ENCODE measurements at regions not wholly inside any gene's neighbourhood (a gene's known extent, or its start where the extent isn't known, plus 50 kb on each side); places are given as distances from the start of the nearest gene placed in this dataset.

DNA sequence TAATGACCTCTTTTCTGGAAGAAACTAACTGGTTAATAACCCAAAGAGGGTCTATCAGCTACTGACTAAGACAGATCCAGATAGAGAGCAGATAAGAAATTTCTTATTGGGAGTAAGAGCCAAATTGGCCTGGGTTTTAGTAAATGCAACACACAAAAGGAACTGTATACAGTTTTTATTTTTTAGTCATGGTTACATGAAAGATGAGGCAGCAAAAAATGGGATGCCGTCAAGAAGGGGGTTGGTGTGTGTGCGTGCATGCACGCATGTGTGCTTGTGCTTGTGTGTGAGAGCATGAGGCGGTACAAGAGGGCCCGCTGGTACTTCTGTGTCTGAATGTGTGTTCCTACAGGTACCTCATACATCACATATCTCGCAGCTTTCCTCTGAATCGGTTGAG is 466.2 kb upstream of the HNRNPA3 start:
- TF ChIP-seq, protein P1, sequence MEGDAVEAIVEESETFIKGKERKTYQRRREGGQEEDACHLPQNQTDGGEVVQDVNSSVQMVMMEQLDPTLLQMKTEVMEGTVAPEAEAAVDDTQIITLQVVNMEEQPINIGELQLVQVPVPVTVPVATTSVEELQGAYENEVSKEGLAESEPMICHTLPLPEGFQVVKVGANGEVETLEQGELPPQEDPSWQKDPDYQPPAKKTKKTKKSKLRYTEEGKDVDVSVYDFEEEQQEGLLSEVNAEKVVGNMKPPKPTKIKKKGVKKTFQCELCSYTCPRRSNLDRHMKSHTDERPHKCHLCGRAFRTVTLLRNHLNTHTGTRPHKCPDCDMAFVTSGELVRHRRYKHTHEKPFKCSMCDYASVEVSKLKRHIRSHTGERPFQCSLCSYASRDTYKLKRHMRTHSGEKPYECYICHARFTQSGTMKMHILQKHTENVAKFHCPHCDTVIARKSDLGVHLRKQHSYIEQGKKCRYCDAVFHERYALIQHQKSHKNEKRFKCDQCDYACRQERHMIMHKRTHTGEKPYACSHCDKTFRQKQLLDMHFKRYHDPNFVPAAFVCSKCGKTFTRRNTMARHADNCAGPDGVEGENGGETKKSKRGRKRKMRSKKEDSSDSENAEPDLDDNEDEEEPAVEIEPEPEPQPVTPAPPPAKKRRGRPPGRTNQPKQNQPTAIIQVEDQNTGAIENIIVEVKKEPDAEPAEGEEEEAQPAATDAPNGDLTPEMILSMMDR (conservative IDR thresholded peaks at IDR 0.05; ENCODE audit: low read depth, low read length): no peak
- H3K4me3 ChIP-seq (ENCODE audit: low read depth, low read length): no peak overlapping the region
- DNase-seq (ENCODE audit: low read depth): no peak

DNA sequence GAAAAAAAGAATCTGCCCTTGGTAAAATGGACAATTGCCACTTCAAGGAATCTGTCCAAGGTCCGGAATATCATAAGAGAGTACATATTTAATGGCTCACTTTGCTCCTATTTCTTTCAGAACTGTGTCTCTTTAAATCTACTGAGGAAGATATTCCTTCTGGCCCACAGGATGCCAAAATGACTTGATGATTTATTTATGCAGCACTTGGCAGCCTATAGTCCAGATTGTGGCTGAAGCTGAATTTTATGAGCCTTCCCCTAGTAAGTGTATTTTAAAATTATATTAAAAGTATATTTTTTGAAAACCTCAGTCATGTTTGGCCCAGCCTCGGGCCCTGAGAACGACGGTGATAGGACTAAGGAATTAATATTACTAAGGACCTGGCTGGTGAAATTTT is 465.1 kb upstream of the HNRNPA3 start:
- no peak for DNase-seq (ENCODE audit: low read depth)
- TF ChIP-seq, protein P1 (conservative IDR thresholded peaks at IDR 0.05; ENCODE audit: low read depth, low read length): no peak
- no peak overlapping the region for H3K4me3 ChIP-seq (ENCODE audit: low read depth, low read length)

DNA sequence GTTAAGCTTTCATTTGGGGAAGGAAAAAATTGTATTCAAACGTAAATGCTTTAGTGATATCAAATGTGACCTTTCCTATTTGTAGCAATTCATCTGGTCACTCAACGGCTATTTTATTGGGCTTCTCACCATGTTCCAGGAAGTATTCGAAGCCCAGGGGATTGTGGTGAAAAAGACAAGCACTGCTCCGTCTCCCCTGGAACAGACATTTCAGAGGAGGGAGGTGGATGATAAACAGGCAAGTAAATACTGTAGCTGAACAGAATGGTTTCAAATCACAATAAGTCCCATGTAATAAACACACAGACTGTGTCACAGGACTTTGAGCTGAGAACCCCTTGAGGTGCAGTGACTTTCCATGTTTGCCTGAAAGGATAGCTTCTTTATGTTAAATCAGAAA is 464.7 kb upstream of the HNRNPA3 start:
- TF ChIP-seq, protein P1 (conservative IDR thresholded peaks at IDR 0.05; ENCODE audit: low read depth, low read length): no peak
- no peak overlapping the region for H3K4me3 ChIP-seq (ENCODE audit: low read depth, low read length)
- DNase-seq (ENCODE audit: low read depth): no peak

DNA sequence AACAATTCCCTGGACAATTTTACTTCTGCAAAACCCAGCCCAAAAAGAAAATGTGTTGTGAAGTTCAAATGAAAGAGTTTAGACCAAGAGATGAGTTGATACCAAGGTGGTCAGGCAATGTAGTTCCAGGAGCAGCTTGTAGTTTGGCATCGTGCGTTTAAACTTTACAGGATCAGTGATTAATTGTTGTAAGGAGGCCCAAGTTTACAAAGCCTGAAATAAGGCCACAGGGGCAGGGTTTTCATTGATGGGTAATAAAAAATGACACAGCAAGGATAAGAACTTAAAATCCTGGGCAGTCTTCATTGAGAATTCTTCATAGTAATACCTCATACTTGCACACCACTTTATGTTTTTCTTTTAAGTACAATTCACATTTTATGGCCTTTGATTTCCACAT is 463.9 kb upstream of the HNRNPA3 start:
- TF ChIP-seq, protein P1 (conservative IDR thresholded peaks at IDR 0.05; ENCODE audit: low read depth, low read length): no peak

DNA sequence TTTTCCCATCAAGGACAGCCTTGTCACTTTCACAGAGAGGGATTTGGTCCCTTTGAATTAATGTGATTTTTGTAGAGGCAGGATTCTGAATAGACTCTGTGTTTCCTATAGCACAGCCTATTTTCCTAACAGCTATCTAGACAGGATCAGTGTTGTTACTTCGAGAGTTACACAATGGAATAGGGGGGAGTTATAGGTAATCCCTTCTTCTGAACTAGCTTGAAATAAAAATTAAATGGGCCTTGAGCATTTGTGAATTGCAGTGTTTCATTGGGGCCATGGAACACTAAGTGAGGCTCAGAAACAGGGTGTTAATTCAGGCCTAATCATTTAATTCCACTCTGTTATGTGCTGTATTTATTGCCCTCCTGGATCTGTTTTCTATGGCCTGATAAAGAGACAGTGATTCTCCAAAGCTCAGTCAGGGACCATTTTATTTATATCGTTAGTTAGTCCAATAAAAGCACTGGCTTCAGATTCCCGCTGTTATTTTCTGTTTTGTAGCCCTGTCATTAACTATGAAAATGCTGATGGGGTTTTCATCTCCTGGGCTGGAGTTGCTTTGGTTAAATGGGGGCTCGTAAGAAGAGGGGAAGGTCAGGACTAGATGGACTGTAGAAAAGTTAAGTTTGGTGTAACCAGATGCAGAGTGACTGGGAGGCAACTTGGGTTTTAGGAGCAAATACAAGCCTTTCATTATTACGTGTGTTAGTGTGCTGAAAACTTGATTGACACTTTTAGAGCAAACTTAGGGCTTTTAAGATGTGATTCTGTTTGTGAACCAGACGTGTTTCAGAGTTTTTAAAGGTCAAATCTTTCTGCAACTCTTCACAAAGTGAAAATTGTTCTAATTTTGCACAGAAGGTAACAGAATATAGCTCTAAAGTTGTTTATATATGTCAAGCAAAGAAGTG is 461.0 kb upstream of the HNRNPA3 start:
- DNase-seq (ENCODE audit: low read depth): no peak
- no peak overlapping the region for H3K4me3 ChIP-seq (ENCODE audit: low read depth, low read length)
- TF ChIP-seq, protein P1 (conservative IDR thresholded peaks at IDR 0.05; ENCODE audit: low read depth, low read length): no peak

More for the DNA sequence above, 463.9 kb upstream of the HNRNPA3 start:
- H3K4me3 ChIP-seq (ENCODE audit: low read depth, low read length): no peak overlapping the region
- DNase-seq (ENCODE audit: low read depth): no peak

DNA sequence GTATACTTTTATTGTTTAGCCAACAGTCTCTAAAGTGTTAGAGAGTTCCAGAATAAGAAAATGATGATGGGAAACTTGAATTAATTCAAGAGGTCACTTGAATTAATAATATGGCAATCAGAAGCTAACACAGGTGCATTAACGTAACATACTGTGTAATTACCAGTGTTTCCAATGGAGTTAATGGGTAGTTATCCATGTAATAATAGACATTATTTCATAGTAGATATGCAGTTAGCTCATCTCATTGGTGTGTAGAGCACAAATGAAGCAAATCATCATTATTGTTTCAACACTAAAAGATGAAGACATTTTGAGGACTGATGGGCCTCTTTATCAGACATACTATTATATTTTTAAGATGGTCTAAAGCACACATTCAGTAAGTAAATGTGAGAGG is 460.3 kb upstream of the HNRNPA3 start:
- TF ChIP-seq, protein P1 (conservative IDR thresholded peaks at IDR 0.05; ENCODE audit: low read depth, low read length): no peak

DNA sequence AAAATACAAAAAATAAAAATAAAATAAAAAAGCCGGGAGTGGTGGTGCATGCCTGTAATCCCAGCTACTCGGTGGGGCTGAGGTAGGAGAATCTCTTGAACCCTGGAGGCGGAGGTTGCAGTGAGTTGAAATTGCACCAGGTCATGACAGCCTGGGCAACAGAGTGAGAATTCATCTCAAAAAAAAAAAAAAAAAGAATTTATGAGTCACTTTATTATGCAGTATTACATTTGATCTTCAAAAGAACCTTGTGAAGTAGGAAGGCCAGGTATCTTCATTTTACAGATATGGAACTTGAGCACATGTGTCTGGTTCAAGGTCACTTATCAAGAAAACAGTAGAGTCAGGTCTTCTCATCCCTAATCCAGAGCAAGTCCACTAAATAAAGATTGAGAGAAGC is 459.4 kb upstream of the HNRNPA3 start:
- H3K4me3 ChIP-seq (ENCODE audit: low read depth, low read length): no peak overlapping the region
- DNase-seq (ENCODE audit: low read depth): no peak
- TF ChIP-seq, protein P1 (conservative IDR thresholded peaks at IDR 0.05; ENCODE audit: low read depth, low read length): no peak

More for the DNA sequence above, 460.3 kb upstream of the HNRNPA3 start:
- DNase-seq (ENCODE audit: low read depth): no peak
- H3K4me3 ChIP-seq (ENCODE audit: low read depth, low read length): no peak overlapping the region

All from epithelial cell of proximal tubule (primary cell).